ENCODE measurements at regions not wholly inside any gene's neighbourhood (a gene's known extent, or its start where the extent isn't known, plus 50 kb on each side); places are given as distances from the start of the nearest gene placed in this dataset.

DNA sequence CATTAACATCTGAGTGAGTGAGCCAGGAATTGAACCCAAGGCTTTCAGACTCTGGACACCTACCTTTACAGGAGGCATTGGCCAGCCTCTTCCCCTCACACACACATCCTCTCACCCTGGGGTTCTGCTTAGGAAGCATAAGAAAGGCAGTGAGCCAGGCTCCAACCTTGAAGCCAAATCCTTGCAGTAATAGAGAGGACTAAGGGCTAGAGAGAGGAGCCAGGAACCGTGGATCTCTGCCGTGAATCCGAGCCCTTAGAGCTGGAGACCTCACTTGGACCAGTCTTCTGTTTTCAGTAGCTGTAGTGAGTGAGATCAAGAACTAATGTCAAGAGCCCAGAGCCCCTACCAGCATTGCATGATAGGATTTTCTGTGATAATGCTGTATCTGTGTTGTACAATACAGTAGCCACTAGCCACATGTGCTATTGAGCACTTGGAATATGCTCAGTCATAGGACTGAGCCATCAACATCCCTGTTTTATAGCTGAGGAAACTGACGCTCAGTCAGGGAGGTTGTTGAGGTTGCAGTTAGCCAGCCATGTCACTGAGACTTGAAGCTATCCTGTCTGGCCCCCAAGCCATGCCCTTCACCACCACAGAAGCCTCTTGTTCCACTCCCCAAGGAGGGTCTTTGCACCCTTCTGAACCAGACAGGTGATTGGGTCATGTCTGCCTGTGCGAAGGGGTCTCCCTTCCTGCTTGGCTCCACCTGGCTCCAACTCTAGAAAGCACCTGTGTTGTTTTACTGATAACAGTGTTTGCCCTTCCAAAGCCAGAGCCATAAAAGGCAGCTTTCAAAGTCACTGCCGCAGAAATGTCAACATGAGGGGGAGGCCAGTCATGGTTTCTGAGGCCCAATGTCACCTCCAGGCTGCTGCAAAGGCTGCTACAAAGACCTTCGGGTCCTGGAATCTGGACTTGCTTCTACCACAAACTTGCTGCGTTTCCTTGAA is 101.1 kb upstream of the JUN start:
- ATAC-seq (ENCODE audit: low read depth) = no peak
- DNase-seq (ENCODE audit: low spot score) = no peak
- TF ChIP-seq, protein P1, sequence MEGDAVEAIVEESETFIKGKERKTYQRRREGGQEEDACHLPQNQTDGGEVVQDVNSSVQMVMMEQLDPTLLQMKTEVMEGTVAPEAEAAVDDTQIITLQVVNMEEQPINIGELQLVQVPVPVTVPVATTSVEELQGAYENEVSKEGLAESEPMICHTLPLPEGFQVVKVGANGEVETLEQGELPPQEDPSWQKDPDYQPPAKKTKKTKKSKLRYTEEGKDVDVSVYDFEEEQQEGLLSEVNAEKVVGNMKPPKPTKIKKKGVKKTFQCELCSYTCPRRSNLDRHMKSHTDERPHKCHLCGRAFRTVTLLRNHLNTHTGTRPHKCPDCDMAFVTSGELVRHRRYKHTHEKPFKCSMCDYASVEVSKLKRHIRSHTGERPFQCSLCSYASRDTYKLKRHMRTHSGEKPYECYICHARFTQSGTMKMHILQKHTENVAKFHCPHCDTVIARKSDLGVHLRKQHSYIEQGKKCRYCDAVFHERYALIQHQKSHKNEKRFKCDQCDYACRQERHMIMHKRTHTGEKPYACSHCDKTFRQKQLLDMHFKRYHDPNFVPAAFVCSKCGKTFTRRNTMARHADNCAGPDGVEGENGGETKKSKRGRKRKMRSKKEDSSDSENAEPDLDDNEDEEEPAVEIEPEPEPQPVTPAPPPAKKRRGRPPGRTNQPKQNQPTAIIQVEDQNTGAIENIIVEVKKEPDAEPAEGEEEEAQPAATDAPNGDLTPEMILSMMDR (IDR thresholded peaks at IDR 0.05; ENCODE audit: poor library complexity, severe bottlenecking) = no peak

DNA sequence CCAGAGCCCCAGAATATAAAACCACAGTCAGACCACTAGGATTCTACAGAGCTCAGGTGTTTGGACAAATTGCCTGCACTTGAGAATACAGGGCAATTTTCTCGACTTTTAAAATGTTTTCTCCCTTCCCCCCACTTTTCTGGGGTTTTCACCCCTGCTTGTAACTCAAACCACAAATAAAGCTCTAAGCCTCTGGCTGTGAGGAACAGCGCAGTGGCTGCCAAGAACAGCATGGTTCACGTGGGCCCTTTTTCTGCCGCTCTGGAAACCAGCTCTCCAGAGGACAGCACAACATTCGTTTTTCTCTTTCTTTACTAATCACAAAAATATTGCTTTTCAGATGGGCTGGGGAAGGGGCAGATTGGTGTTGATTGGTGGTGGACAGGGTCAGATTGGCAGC is 102.2 kb upstream of the JUN start:
- Histone ChIP-seq H3K27me3 (ENCODE audit: insufficient read depth, poor library complexity, severe bottlenecking) (no peaks in the 10 kb centered on the region), H3K36me3 (ENCODE audit: low read depth) (no peaks in the 10 kb centered on the region), H3K4me3 (ENCODE audit: severe bottlenecking) (no peak overlapping the region), H3K4me1 (ENCODE audit: insufficient read depth, poor library complexity, severe bottlenecking) (peaks cover 27% of the 10 kb centered on the region), H3K27ac (ENCODE audit: poor library complexity, severe bottlenecking) (no peak overlapping the region), H3K9me3 (ENCODE audit: severe bottlenecking) (no peaks in the 10 kb centered on the region)
- DNase-seq (ENCODE audit: low spot score) = no peak
- ATAC-seq (ENCODE audit: low read depth) = no peak
- TF ChIP-seq, protein P1 (IDR thresholded peaks at IDR 0.05; ENCODE audit: poor library complexity, severe bottlenecking) = no peak

More for the DNA sequence above, 101.1 kb upstream of the JUN start:
- H3K27me3 ChIP-seq (ENCODE audit: insufficient read depth, poor library complexity, severe bottlenecking) = no peaks in the 10 kb centered on the region
- no peak overlapping the region for H3K4me3 ChIP-seq (ENCODE audit: severe bottlenecking)
- no peaks in the 10 kb centered on the region for H3K9me3 ChIP-seq (ENCODE audit: severe bottlenecking)
- H3K36me3 ChIP-seq (ENCODE audit: low read depth) = no peaks in the 10 kb centered on the region
- H3K27ac ChIP-seq (ENCODE audit: poor library complexity, severe bottlenecking) = peak overlapping the region; percentile 92
- peaks cover 27% of the 10 kb centered on the region for H3K4me1 ChIP-seq (ENCODE audit: insufficient read depth, poor library complexity, severe bottlenecking)

DNA sequence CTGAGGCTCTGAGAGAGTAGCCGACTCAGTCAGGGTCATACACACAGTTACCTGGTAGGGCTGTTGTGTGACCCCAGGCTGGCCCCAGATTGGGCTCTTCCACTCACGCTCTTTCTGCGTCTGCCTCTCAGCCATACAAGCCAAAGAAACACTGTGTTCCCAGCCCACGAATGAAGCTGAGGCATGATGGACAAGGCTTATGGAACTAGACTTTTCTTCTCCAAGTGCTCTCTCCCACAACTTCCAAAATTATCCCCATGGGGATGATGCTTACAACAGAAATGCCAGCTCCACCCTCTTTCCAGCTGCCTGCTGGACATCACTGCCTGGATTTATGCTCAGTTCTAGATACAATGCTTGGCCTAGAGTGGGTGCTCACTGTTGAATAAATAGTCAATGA is 102.8 kb upstream of the JUN start:
- no peaks in the 10 kb centered on the region for H3K36me3 ChIP-seq (ENCODE audit: low read depth)
- no peak overlapping the region for H3K27ac ChIP-seq (ENCODE audit: poor library complexity, severe bottlenecking)
- H3K4me3 ChIP-seq (ENCODE audit: severe bottlenecking) = no peak overlapping the region
- H3K4me1 ChIP-seq (ENCODE audit: insufficient read depth, poor library complexity, severe bottlenecking) = peaks cover 21% of the 10 kb centered on the region
- TF ChIP-seq, protein P1 (IDR thresholded peaks at IDR 0.05; ENCODE audit: poor library complexity, severe bottlenecking) = no peak
- no peak for ATAC-seq (ENCODE audit: low read depth)
- no peaks in the 10 kb centered on the region for H3K9me3 ChIP-seq (ENCODE audit: severe bottlenecking)
- no peak for DNase-seq (ENCODE audit: low spot score)
- no peaks in the 10 kb centered on the region for H3K27me3 ChIP-seq (ENCODE audit: insufficient read depth, poor library complexity, severe bottlenecking)

DNA sequence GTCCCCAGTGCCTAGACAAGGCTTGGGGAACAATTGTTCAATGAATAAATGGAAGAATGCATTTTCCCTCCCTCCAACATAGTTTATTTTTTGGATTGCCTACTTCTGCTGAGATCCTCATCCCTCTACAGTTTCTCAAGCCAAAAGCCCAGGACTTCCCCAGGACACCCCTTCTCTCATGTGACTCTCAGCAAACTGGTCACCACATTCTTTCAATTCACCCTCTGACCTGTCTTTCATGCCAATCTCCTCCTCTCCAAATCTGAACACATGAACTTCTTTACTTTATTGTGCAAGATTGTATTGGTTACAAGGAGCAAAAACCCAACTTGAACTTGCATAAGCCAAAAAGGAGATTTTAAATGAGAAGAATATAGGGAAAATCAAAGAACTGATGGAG is 103.2 kb upstream of the JUN start:
- Histone ChIP-seq H3K36me3 (ENCODE audit: low read depth) (no peaks in the 10 kb centered on the region), H3K4me3 (ENCODE audit: severe bottlenecking) (no peak overlapping the region), H3K27me3 (ENCODE audit: insufficient read depth, poor library complexity, severe bottlenecking) (no peaks in the 10 kb centered on the region), H3K27ac (ENCODE audit: poor library complexity, severe bottlenecking) (no peak overlapping the region), H3K4me1 (ENCODE audit: insufficient read depth, poor library complexity, severe bottlenecking) (peaks cover 16% of the 10 kb centered on the region), H3K9me3 (ENCODE audit: severe bottlenecking) (no peaks in the 10 kb centered on the region)
- DNase-seq (ENCODE audit: low spot score) (no peak), ATAC-seq (ENCODE audit: low read depth) (no peak)
- TF ChIP-seq, protein P1 (IDR thresholded peaks at IDR 0.05; ENCODE audit: poor library complexity, severe bottlenecking) = no peak

DNA sequence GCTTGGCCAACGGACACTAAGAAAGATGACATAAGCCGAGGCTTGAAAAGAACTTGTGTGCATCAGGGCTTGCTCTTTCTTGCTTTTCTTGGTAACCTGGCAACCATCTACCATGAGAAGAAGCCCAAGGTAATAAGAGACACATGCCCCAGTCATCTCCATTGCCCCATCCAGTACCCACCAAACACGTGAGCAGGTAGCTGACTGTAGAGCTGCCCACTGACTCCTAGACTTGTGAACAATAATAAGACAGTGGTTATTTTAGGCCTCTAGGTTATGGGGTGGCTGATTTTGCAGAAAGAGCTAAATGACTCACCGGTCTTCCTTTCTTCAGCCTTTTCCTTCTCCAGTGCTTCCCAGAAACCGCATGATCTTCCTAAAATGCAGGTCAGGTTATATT is 105.0 kb upstream of the JUN start:
- no peak overlapping the region for H3K4me3 ChIP-seq (ENCODE audit: severe bottlenecking)
- peak; percentile 74 for ATAC-seq (ENCODE audit: low read depth)
- no peaks in the 10 kb centered on the region for H3K9me3 ChIP-seq (ENCODE audit: severe bottlenecking)
- H3K27me3 ChIP-seq (ENCODE audit: insufficient read depth, poor library complexity, severe bottlenecking) = no peaks in the 10 kb centered on the region
- H3K4me1 ChIP-seq (ENCODE audit: insufficient read depth, poor library complexity, severe bottlenecking) = no peaks in the 10 kb centered on the region
- TF ChIP-seq, protein P1 (IDR thresholded peaks at IDR 0.05; ENCODE audit: poor library complexity, severe bottlenecking) = no peak
- no peak for DNase-seq (ENCODE audit: low spot score)
- H3K36me3 ChIP-seq (ENCODE audit: low read depth) = no peaks in the 10 kb centered on the region
- H3K27ac ChIP-seq (ENCODE audit: poor library complexity, severe bottlenecking) = peak overlapping the region; percentile 23
